ENCODE measurements at regions not wholly inside any gene's neighbourhood (a gene's known extent, or its start where the extent isn't known, plus 50 kb on each side); places are given as distances from the start of the nearest gene placed in this dataset.

DNA sequence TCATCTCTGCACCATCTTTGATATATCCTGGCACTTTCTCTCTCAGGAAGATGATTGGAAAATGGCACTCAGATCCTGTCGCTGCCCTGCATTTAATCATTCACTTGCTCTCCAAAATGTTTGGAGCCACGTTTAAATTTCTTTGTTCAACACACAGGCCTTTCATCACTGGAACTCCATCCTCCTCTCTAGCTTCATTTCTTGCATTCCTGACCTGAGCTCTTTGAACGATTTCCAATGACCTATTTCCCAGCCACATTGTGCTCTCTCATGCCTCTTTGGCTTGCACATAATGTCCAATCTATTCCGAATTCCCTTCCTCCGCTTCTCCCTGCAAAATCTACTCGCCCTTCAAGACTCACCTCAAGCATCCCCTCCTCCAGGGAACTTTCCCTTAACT lies 287.4 kb upstream of the NBEA start:
- DNase-seq (ENCODE audit: low read depth in 1 of 2, low spot score in 1 of 2): no peak

DNA sequence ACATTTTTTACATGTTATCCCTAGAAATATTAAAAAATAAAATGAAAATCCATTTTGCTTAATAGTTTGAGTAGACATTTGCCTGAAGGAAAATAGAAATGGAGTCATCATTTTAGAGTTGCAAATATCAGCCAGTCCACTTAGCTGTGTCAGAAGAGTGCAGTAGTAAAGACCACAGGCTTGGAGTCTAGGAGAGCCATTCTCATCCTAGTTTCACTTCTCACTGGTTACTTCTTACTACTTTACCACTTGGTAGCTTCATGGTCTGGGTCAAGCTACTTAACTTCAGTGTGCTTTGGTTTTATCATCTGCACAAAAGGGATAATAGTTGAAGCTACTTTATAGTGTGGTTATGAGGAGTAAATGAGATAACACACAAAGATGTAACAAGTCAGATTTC lies 286.5 kb upstream of the NBEA start:
- no peak for DNase-seq (ENCODE audit: low read depth in 1 of 2, low spot score in 1 of 2)

DNA sequence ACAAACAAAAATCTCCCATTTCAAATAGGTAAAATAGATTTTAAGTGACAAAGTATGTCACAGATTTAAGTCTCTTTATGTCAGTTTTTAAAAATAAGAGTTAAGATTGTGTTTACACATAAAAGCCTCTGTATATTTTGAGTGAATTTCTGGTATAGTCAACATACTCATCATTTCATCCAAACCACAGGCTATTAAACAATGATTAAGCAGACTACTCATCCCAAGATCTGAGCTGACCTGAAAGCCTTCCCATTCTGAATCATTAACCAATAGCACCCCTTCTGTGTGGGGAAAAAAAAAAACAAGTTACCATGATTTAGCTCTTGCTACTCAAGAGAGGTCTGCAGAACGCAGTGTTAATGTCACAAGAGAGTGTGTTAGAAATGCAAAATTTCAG lies 284.4 kb upstream of the NBEA start:
- no peak for DNase-seq (ENCODE audit: low read depth in 1 of 2, low spot score in 1 of 2)

DNA sequence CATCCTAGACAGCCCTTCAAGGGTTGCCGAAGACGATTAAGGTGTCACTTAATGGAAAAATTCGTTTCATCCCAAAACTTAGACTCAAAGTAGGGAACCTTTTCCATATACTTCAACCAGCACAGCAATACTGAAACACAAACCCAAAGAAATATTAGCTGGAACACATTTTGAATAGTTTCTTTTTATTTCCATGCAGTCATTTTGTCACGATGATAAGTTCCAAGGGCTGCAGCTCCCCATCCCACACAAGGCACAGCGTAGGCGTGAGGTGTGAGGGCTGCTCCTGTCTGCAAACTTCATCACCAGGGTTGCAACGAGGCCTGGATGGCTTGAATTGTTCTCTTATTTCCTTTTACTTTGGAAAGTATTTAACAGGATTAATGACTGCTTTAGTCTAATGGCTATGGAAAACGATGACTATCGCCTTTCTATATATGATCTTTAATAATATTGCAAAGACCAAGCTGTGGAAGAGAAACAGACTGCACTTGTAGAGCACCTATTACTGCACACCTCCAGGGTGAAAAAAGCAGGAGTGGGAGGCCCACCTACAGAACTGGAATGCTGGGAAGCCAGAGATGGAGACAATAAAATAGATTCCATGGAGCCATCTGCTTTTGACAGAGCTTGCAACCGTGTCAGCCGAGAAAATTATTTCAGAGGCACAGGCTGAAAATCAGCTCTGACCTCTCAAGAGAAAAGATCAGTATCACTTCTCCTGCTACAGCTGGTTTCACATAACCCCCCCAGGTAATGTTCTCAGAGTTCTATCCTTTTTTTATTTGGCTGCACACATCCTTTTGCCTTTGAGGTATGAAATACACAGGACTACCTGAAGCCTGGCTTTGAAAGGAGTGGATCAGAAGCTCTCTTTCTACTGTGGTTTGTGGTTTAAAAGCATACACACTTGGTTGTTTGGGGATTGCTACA lies 274.5 kb upstream of the NBEA start:
- no peak for DNase-seq (ENCODE audit: low read depth in 1 of 2, low spot score in 1 of 2)

DNA sequence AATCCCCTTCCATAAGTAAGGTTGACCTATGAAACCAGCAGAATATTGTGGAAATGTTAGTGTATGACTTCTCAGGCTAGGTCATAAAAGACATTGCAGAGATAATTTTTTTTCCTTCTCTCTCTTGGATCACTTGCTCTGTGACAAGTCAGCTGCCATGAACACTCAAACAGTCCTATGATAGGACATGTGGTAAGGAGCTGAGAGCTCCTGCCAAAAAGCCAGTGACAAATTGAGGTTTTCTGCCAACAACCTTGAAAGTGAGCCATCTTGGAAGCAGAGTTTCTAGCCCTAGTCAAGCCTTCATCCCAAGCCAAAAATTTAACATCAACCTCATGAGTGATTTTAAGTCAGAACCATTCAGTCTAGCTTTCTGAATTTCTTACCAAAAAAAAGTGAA lies 270.9 kb upstream of the NBEA start:
- no peak for DNase-seq (ENCODE audit: low read depth in 1 of 2, low spot score in 1 of 2)

DNA sequence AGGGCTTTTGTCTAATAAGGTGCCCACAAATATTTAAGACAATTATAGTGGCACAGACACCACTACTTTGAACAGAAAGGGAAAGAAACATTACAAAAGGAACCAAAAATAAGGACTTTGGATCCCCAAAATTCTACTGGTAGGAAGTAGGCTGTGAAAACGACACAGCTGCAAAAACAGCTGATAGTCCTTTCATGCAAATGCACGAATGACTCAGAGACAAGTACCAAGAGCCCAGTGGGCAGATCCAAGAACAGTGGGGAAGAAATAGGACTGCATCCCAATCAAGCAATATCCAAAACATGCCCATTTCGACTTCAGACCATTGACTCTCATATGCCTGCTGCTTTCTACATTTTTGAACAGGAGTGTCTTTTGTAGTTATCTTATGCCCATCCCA lies 269.4 kb upstream of the NBEA start:
- no peak for DNase-seq (ENCODE audit: low read depth in 1 of 2, low spot score in 1 of 2)

DNA sequence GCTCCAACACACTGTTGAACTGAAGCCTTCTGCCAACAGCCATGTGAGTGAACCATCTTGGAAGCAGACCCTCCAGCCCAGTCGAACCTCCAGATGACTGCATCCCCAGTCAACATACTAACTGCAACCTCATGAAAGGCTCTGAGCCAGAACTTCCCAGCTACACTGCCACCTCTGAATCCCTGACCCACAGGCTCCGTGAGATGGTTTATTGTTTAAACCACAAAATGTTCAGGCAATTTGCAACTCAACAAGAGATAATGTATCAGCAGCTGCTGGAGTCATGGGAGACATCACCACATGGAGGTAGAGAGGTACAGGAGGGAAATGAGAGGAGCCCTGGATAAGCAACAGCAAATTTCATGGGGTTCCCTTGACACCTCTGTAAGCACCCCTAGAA lies 266.4 kb upstream of the NBEA start:
- no peak for DNase-seq (ENCODE audit: low read depth in 1 of 2, low spot score in 1 of 2)

DNA sequence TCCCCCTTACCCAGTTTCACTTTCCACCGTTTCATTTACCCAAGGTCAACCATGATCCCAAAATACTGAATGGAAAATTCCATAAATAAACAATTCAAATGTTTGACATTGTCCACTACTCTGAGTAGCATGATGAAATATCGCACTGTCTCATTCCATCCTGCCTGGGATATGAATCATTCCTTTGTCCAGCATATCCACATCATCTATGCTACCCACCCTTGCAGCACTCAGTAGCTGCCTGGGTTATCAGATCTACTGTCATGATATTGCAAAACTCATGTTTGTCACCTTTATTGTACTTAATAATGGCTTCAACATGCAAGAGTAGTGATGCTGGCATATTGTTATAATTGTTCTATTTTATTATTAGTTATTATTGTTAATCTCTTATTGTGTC lies 263.9 kb upstream of the NBEA start:
- no peak for DNase-seq (ENCODE audit: low read depth in 1 of 2, low spot score in 1 of 2)

DNA sequence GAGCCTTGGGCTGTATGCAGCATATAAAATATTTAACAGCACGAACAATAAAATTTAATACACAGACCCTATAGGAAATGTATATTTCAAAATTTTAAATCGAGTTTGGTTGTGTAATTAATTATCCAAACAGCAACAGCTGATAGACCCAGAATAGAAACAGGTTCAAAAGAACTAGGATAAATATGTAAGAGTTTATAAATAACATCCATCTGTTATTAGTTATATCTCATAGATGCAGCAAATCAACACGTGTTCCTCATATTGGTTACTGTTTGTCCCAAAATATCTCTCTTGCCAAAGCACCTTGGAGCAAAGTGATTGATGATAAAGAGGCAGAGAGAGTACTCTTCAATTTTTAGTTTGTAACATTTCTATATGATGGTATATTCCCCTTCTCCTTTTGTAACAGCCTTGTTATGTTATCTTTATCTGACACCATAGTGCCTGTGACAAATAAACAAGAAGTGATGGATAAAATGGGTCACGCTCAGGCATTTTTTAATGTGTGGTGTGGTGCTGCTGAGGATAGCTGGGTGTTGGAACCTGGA lies 260.6 kb upstream of the NBEA start:
- no peak for DNase-seq (ENCODE audit: low read depth in 1 of 2, low spot score in 1 of 2)

DNA sequence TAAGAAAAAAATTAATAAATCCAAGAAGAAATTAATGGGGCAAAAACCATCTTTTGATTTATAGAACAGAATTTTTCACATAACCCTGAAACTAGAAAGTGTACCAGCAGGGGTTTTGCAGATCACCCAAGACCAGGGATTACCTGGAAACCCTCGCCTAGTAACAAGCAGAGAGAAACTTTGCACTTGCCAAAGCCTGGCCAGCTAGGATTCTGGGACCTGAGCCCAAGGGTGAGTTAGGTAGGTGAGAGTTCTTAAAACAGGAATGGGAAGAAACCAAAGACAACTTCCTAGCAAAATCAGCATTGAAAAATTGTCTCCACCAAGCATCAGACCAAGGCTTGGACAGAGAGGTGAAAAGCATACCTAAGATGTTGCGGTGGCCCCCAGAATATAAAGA lies 247.0 kb upstream of the NBEA start:
- DNase-seq (ENCODE audit: low read depth in 1 of 2, low spot score in 1 of 2): no peak

DNA sequence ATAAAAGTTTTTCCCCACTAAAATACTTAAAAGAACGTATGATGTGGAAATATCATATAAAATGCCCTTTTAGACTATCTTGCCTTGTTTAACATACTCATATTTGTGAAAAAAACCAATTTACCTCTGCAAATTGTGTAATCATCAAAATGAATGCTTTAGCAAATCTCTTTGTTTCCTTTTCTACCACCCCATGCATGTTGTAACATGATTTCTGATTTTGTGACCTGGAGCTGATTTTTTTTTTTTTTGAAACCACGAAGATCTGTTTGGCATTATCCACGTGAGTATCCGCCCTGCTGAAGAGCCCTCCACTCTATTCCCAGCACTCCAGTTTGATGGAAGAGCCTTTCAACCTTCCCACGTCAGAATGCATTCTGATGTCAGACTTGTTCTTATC lies 245.8 kb upstream of the NBEA start:
- no peak for DNase-seq (ENCODE audit: low read depth in 1 of 2, low spot score in 1 of 2)

DNA sequence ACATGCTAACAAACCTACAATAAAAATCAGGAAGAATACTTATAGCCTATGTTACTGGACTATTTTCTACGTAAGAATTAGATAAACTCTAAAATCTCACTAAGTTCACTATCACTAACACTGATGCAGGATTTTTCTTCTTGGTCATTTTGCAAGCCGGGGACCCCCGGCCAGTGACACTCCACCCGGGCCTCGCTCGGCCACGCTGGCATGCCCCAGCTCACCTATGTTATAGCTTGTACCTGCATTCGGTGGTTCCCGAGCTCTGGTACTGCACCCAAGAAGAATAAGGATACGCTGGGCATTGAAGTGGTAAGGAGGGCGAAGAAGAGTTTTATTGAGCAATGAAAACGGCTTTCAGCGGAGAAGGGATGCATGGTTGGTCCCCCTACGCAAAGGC lies 245.3 kb upstream of the NBEA start:
- no peak for DNase-seq (ENCODE audit: low read depth in 1 of 2, low spot score in 1 of 2)

DNA sequence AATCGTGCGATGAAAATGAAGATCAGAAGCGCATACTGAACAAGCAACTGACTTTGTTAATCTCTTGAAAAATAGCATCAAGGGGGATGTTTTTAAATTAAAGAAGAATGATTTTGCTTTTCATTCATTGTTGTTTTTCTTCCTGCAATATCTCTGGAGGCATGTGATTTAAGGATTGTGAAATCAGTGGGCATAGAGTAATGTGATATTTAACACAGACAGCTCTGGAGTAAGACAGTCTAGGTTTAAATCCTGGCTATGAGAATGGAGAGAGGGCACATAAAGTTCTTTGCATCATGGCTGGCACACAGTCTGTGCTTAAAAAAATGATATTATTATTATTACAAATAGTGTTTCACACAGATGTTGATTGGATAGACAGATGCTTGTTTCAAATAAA lies 243.1 kb upstream of the NBEA start:
- DNase-seq (ENCODE audit: low read depth in 1 of 2, low spot score in 1 of 2): no peak

DNA sequence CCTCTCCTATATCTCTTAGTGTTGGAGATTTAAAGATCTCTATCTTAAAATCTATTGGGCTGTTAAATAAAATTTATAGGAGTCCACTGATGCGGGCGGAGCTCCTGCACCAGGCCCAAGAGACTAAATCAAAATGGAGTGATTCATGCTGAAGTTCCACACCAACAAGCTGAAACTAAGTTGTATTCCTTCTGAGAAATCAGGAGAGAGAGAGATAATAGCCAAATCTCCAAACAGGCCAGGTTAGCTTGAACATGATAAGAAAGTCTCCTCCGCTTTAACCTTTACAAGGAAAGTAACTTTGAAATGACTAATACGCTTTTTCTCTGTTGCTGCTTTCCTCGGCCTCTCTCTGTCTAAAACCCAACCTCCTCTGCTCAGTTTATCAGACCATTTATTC lies 241.9 kb upstream of the NBEA start:
- DNase-seq (ENCODE audit: low read depth in 1 of 2, low spot score in 1 of 2): no peak

DNA sequence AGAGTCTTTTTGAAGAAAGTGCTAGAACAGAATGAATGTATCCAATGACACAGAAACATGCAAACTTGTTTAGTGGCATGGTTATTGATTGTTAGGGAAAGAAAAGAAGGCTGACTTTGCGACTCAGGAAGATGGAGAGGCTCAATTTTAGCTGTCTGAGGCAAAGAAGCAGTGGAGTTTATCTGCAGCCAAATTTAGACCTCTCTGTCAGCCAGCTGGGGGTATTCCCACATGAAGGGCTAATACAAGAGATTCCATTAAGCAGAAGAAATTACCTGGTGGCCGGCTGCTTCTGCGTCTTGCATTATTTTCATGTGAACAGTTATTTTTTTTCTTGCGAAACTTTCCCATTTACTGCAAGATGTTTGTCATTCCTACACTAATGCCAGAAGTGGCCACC lies 240.2 kb upstream of the NBEA start:
- no peak for DNase-seq (ENCODE audit: low read depth in 1 of 2, low spot score in 1 of 2)

DNA sequence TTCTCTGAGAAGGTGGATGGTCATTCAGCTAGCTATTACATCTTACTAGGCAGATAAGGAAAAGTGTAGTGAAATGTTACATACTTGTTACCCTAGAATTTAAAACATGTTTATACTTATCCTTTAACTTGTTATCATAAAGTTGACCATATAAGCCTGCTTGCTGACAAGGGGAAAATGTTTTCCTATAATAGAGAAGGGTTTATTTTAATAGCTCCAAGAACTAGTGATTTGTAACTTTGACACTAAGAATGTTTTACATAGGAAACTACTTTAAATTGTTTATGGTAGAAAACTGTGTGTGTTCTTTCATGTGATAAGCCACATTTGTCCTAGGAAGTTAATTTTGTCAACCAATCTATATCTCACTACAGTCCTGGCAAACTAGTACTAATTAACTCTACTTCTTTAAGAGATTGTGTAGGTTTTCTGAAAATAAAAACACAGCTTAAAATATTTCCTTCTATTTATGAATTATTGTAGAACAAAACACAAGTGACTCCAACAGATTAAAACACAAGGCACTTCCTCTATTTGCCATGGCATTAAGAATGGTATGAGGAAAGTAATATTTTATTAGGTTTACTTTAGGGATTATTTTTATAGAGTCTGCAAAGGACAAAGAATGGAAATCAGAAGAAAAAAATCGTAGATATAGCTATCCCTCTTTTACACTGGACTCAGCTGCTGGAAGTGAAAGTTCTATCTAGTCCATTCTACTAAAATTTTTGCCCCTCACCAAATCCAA lies 233.3 kb upstream of the NBEA start:
- DNase-seq (ENCODE audit: low read depth in 1 of 2, low spot score in 1 of 2): no peak

DNA sequence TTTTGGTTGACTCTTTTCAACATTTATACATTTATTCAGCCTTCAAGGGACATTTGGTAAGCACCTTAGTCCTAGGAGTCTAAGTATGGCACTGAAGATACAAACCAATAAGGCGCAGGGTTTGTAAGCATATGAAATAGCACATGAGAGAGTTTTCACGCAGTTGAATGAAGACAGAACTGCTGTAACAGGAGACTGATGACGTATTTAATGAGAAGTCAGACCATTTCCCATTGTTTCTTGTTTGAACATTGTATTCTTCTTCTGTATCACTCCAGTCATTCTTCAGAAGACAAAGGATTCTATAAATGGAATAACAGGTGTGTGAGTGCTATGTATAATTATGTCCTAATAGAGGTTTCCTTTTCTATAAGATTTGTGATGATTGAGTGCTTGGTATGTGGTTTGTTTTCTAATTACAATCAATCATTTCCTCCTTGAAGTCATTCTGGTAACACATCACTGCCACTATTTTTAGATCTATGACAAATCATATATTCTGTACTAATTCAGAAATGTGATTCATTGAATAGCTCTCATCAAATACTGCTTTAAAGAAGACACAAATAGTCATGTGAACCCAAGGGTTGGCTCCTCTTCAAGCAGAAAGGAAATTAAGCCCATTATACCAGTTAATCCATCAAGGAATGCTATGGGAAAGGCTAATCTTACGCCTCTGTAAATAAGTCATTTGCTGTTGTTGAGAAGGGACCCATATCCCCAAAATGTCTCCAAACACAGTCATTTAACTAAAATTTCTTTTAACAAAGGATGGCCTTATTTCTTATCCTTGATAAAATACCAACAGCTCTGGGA lies 222.8 kb upstream of the NBEA start:
- no peak for DNase-seq (ENCODE audit: low read depth in 1 of 2, low spot score in 1 of 2)

DNA sequence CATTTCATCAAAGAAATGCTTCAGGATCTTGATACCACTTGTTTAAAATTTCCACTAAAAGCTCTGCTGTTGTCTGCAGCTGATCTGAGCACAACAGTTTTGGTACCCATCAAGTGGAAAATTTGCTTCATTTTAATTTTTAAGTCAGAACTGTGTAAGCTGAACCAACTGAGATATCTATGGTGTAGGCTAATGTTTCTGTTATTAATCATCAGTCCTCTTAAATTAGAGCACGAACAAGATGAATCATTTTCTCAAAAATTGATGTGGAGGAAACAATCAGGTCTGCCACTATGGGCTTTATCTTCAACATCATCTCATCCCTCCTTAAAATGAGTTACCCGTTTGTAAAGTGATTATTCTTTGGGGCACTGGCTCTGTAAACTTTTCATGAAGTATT lies 221.5 kb upstream of the NBEA start:
- no peak for DNase-seq (ENCODE audit: low read depth in 1 of 2, low spot score in 1 of 2)

DNA sequence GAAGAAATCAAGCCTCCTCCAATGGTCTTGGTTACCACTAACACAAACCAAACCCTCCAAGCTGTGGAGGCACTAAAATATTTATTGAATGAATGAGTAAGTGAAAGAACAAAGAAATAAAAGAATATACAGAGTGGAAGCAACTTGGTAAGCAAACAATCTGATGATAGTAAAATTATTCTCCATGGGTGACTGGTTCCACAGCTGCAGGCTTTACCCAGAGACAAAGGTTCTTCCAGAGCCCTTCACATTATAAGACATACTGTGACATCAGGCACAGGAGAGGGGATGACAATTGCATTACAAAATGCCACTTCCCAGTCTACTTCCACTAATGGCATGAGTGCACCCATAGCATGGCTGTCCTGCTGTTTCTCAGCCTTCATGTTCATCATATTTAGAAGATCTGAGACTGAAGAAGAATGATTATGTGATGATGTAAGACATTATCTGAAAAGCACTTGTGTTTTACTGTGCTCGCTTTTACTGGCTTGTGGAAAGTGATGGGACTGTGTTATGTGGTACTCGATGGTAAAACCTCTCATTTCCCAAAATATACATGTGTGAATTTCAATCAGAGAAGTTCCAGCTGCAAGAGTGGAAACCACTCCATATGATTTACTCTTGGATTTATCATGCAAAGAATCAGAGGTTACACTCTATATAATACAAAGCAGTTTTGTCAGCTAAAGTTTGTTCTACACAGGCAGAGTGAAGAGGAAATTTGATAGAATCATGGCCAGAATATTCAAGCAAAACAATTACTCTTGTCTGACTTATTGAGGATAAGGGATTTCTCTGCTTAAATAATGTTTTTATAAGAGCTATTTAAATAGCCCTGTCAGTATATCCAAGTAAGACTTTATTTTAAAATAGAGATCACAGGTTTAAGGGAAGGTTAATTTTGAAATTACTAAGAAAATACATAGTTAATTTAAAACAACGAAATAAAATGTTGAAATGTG lies 220.2 kb upstream of the NBEA start:
- DNase-seq (ENCODE audit: low read depth in 1 of 2, low spot score in 1 of 2): no peak

DNA sequence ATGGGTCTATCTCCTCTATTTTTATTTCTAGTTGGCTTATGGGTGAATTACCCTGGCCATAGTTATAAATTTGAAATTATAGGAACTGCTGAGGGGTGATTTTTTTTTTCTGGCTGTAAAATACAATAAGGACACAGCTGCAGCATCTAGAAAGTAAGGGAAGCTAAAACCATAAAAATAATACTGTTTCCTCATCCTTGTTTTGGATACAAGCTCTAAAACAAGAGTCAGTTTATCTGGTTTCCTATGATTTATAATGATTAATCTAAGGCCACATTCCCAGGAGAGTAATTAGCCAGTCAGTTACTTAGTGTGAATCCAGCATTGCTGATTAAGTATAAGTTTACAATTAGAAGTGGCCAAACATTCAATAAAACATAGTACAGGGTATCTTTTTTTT lies 219.1 kb upstream of the NBEA start:
- no peak for DNase-seq (ENCODE audit: low read depth in 1 of 2, low spot score in 1 of 2)

All from stimulated activated CD4-positive, alpha-beta T cell treated with anti-CD3 and anti-CD28 coated beads, Interleukin-15, amount 100 ng/mL, for 1 hour (primary cell).